Endothelial cell of umbilical vein (primary cell): ENCODE measurements at regions not wholly inside any gene's neighbourhood (a gene's known extent, or its start where the extent isn't known, plus 50 kb on each side); places are given as distances from the start of the nearest gene placed in this dataset.

Source experiments
- BruUV-seq: library from RNA; stranded (reverse); fragments of 400-500 nt; replicated peaks from 2 replicates; lab custom pipeline; 2021; lab: Mats Ljungman, UMichigan
- CTCF ChIA-PET: fragments of 300-600, 350-600 bp; sonication (Branson Sonifier 250); formaldehyde crosslinking; loops from one replicate; lab custom pipeline; 2021; ENCODE audit warnings: antibody characterized with exemption, inconsistent platforms; lab: Charles Lee
- POLR2A ChIA-PET: fragments of 300-600, 350-600 bp; sonication (Branson Sonifier 250); formaldehyde crosslinking; loops from one replicate; lab custom pipeline; 2021; ENCODE audit warnings: antibody characterized with exemption, inconsistent platforms; lab: Charles Lee
- DNase-seq: peaks from one replicate; pipeline ENCODE4 v3.0.0-alpha.2; 2011; ENCODE audit warnings: low read depth, low spot score
- FAIRE-seq: peaks from 2 replicates; lab custom pipeline; 2011; peaks lifted over from hg19 to GRCh38; lab: Jason Lieb, UNC
- H2AFZ ChIP-seq: 2 replicates; pipeline ENCODE4 v1.6.0; 2012; ENCODE audit warnings: low read depth, low read length, control low read depth, inconsistent platforms
- H3K27ac ChIP-seq: 2 replicates; pipeline ENCODE4 v1.5.1; 2011; ENCODE audit warnings: low read depth, mild to moderate bottlenecking, control low read depth, low read length, moderate library complexity; ENCODE audit not compliant: insufficient read depth
- H3K27me3 ChIP-seq, 2 experiments: 2 replicates each; pipeline versions ENCODE4 v1.6.0 to v1.6.1; 2011; ENCODE audit warnings: low read length in 2 of 2, mixed read lengths in 1 of 2; ENCODE audit not compliant: control insufficient read depth in 2 of 2, insufficient read depth in 2 of 2
- H3K36me3 ChIP-seq, 2 experiments: 2 replicates in 1 of 2; 3 replicates in 1 of 2; pipeline ENCODE4 v1.5.1; 2011; ENCODE audit warnings: low read length in 2 of 2, mild to moderate bottlenecking in 1 of 2, moderate library complexity in 1 of 2; ENCODE audit not compliant: control insufficient read depth in 2 of 2, insufficient read depth in 2 of 2; ENCODE audit errors: extremely low read depth in 1 of 2
- H3K4me1 ChIP-seq: 3 replicates; pipeline ENCODE4 v1.5.1; 2011; ENCODE audit warnings: mild to moderate bottlenecking, low read length; ENCODE audit not compliant: control insufficient read depth, insufficient read depth; ENCODE audit errors: extremely low read depth
- H3K4me2 ChIP-seq: 2 replicates; pipeline ENCODE4 v1.6.1; 2011; ENCODE audit warnings: low read length, control low read depth, mixed read lengths; ENCODE audit not compliant: insufficient read depth
- H3K4me3 ChIP-seq, 3 experiments: fragments of 200-600 bp in 1 of 3; sonication (generic), shearing (Covaris generic) in 1 of 3; replicated peaks in 1 of 3; 2 replicates each; pipeline ENCODE4 v1.5.1; 2011 to 2016; ENCODE audit warnings: control low read depth in 3 of 3, low read length in 3 of 3, mild to moderate bottlenecking in 2 of 3, inconsistent platforms in 1 of 3, low read depth in 1 of 3, moderate library complexity in 1 of 3; ENCODE audit not compliant: insufficient read depth in 1 of 3
- H3K79me2 ChIP-seq: 2 replicates; pipeline ENCODE4 v1.6.0; 2012; ENCODE audit warnings: low read length, inconsistent platforms; ENCODE audit not compliant: control insufficient read depth, insufficient read depth
- H3K9ac ChIP-seq: replicated peaks from 2 replicates; pipeline ENCODE3; 2011; ENCODE audit warnings: low read length, control low read depth; ENCODE audit not compliant: insufficient read depth; ENCODE audit errors: extremely low read depth
- H3K9me1 ChIP-seq: replicated peaks from 3 replicates; pipeline ENCODE4 v1.6.0; 2011; ENCODE audit warnings: mild to moderate bottlenecking, low read length; ENCODE audit not compliant: control insufficient read depth, insufficient read depth; ENCODE audit errors: extremely low read depth
- H3K9me3 ChIP-seq: replicated peaks from 2 replicates; pipeline ENCODE4 v1.5.1; 2012; ENCODE audit warnings: low read length, inconsistent platforms; ENCODE audit not compliant: control insufficient read depth, insufficient read depth
- H4K20me1 ChIP-seq: replicated peaks from 2 replicates; pipeline ENCODE3; 2011; ENCODE audit warnings: mild to moderate bottlenecking, low read length; ENCODE audit not compliant: control insufficient read depth, insufficient read depth; ENCODE audit errors: extremely low read depth
- CTCF ChIP-seq, 2 donors: IDR thresholded peaks; 1 replicate in 1 of 2; 2 replicates in 1 of 2; pipeline ENCODE4 v1.5.1; 2011; ENCODE audit warnings: low read length in 2 of 2, mild to moderate bottlenecking in 2 of 2, moderate library complexity in 2 of 2, control low read depth in 1 of 2, inconsistent platforms in 1 of 2, low read depth in 1 of 2; ENCODE audit not compliant: insufficient read depth in 1 of 2; ENCODE audit errors: extremely low read depth in 1 of 2
- GATA2 ChIP-seq: IDR thresholded peaks from 2 replicates; pipeline ENCODE4 v1.7.0; 2011; ENCODE audit warnings: low read depth, mild to moderate bottlenecking, moderate library complexity, mixed read lengths, low read length; ENCODE audit not compliant: insufficient read length, insufficient read depth
- MAX ChIP-seq: IDR thresholded peaks from 2 replicates; pipeline ENCODE4 v1.6.1; 2011; ENCODE audit not compliant: insufficient read depth, insufficient read length
- MYC ChIP-seq: IDR thresholded peaks from one replicate; pipeline ENCODE4 v1.6.1; 2011; ENCODE audit warnings: mild to moderate bottlenecking, low read depth, low read length
- POLR2A ChIP-seq: IDR thresholded peaks from 2 replicates; pipeline ENCODE4 v1.6.1; 2012; ENCODE audit warnings: low read depth, mild to moderate bottlenecking, control low read depth, low read length
- POLR2AphosphoS5 ChIP-seq: IDR thresholded peaks from 2 replicates; pipeline ENCODE4 v1.6.1; 2012; ENCODE audit warnings: low read depth, mild to moderate bottlenecking, control low read depth, low read length, moderate library complexity; ENCODE audit not compliant: insufficient read depth
- dilution Hi-C: fragments of 300-500 bp; cut with MboI; formaldehyde crosslinking; loops from one replicate; pipeline ENCODE4 v1.15.0; 2019; ENCODE audit warnings: low sequenced_read_pairs; ENCODE audit not compliant: extremely low pct_ligation_motif_present
- intact Hi-C: fragments of 100-400 bp; cut with micrococcal nuclease; formaldehyde crosslinking; loops from one replicate; pipeline ENCODE4 v1.10.0; 2022

DNA sequence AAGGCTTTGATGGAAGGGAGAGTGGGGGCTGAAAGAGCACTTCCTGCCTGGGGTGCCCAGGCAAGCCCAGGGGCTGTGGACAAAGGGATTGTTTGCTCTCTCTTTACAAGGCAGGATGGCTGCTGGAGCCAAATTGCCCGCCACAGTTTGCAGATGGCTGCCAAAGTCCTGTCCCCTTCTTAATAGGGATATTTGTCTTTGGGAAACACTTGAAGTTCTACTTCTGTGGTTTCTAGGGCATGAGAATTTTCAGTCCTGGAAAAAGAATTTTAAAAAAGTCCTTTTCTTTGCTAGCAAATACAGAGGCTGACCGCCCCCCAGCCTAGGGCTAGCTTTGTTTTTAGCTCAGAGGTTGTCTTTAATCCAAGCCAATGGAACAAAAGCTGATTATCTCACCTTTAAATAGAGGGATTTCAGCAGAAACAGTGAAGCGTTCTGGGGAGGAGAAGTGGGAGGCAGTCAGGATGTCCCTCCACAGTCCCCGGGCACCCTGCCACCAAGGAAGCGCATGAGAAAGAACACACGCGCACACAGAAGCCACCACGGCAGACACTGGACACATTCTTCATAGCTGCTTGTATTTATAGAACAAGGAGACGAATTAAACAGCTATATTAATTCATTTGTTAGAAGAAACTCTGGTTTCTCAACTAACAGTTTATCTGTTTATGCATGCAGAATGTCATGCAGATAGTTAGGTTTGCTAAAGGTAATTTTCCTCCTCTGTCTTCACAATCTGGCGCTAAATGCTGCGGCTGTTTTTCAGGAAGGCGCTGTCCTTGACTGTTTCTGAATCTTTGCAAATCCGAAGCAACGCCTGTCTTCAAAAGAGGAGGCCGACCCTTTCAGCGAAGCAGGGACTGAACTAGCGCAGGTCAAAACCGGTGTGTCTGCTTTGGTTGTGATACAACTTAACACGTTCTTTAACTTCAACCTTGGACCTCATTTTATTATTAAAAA is 736.9 kb downstream of the QKI start:
- intact Hi-C loops (no loop called here), dilution Hi-C loops (no loop called here)
- H4K20me1 ChIP-seq: no peaks in the 10 kb centered on the region
- TF ChIP-seq MYC (no peak), GATA2 (no peak), MAX (no peak), POLR2AphosphoS5 (no peak), POLR2A (no peak), CTCF (IDR thresholded peaks at IDR 0.05; ENCODE audit: extremely low read depth in 1 of 2, insufficient read depth in 1 of 2, low read depth in 1 of 2, low read length in 2 of 2) (no peak)
- H3K36me3 ChIP-seq: no peaks in the 10 kb centered on the region
- no peak for DNase-seq
- H3K4me1 ChIP-seq: no peaks in the 10 kb centered on the region
- POLR2A ChIA-PET: no interaction called here
- no peak overlapping the region for H3K9ac ChIP-seq
- no peak overlapping the region for H3K4me3 ChIP-seq
- no peaks in the 10 kb centered on the region for H3K9me1 ChIP-seq
- BruUV-seq: no TSS peak
- no peaks in the 10 kb centered on the region for H3K9me3 ChIP-seq
- H3K27ac ChIP-seq: no peak overlapping the region
- no peak overlapping the region for H2AFZ ChIP-seq
- FAIRE-seq: no peak
- H3K4me2 ChIP-seq: no peak overlapping the region
- H3K79me2 ChIP-seq: no peaks in the 10 kb centered on the region
- H3K27me3 ChIP-seq: no peaks in the 10 kb centered on the region
- CTCF ChIA-PET: interaction anchor here (1.0 kb wide), 1 partner anchor 14 kb away, joined by 4 read pairs; no protein-coding TSS in a partner anchor
